ENCODE measurements at regions not wholly inside any gene's neighbourhood (a gene's known extent, or its start where the extent isn't known, plus 50 kb on each side); places are given as distances from the start of the nearest gene placed in this dataset.

DNA sequence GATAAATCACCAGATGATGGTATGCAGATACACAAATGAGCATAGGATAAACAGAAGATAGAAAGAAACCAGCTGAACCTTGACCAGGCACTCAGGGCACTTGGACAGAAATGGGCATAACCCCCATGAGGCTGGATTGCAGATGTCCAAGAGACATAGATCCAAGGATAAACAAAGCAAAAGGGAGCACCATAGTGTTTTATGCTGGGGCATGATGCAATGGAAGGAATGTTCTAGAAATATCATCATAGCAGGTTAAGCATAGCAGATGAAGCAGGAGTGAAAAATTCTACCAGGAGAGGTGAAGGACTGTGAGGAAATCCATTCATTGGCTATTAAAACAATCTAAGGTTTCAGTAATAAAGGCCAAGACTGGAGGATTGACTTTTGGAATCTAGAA lies 70.5 kb upstream of the TES start:
- TF ChIP-seq POLR2A (IDR thresholded peaks at IDR 0.05; ENCODE audit: low read length) (no peak), GATA1 (IDR thresholded peaks at IDR 0.05; ENCODE audit: low read depth, low read length) (no peak)
